ENCODE measurements at regions not wholly inside any gene's neighbourhood (a gene's known extent, or its start where the extent isn't known, plus 50 kb on each side); places are given as distances from the start of the nearest gene placed in this dataset.

DNA sequence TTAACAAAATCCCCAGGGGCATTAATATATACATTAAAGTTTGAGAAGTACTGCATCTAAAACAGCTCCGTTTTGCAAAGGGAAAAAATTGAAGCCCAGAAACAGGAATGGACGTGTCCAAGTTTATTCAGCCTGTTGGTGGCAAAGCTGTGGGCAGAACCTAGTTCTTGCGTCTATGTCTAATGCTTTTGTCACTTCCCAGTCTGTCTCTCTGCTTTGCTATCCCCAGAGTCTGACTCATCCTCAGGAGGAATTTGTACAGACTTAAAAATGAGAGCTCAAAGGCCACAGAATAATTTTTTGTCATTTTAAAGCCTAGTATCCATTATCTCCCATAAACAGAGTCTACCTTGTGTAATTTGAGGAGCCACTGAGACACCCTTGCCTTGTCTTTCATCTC, 330.9 kb upstream of the GRIA1 start:
- Histone ChIP-seq H3K27ac (ENCODE audit: low read depth, low read length) (no peak overlapping the region), H4K20me1 (replicated peaks in 1 of 2; ENCODE audit: control insufficient read depth in 1 of 2, insufficient read depth in 2 of 2, low read length in 2 of 2) (no peaks in the 10 kb centered on the region), H3K4me2 (ENCODE audit: insufficient read depth in 1 of 2, low read depth in 2 of 2, low read length in 2 of 2) (no peak overlapping the region), H2AFZ (ENCODE audit: low read length) (no peak overlapping the region), H3K56ac (replicated peaks; ENCODE audit: insufficient read length, low read depth, low read length) (no peak overlapping the region), H3K27me3 (replicated peaks in 1 of 4; ENCODE audit: control insufficient read depth in 3 of 4, extremely low read depth in 1 of 4, insufficient read depth in 3 of 4, low read length in 3 of 4) (no peaks in the 10 kb centered on the region), H3K14ac (ENCODE audit: insufficient read length) (no peak overlapping the region), H4K91ac (replicated peaks; ENCODE audit: insufficient read length, low read length) (no peak overlapping the region), H2BK20ac (ENCODE audit: low read length) (no peak overlapping the region), H4K5ac (ENCODE audit: insufficient read length, low read depth, low read length) (no peak overlapping the region), H3K4me1 (replicated peaks in 1 of 4; ENCODE audit: control insufficient read depth in 3 of 4, insufficient read depth in 4 of 4, low read length in 3 of 4) (peaks cover 0 to 2% (median 0%) of the 10 kb centered on the region in 4 experiments; a peak in 1 of 7 replicates), H3K23me2 (ENCODE audit: low read depth, low read length) (no peaks in the 10 kb centered on the region), H3K23ac (ENCODE audit: insufficient read length) (no peak overlapping the region), H2BK120ac (replicated peaks; ENCODE audit: low read depth, low read length) (no peak overlapping the region), H4K8ac (ENCODE audit: extremely low read depth, insufficient read depth, low read length) (no peak overlapping the region), H3K9ac (replicated peaks in 1 of 4; ENCODE audit: extremely low read depth in 1 of 4, low read depth in 3 of 4, low read length in 3 of 4) (no peak overlapping the region), H2BK12ac (ENCODE audit: low read depth, low read length) (no peak overlapping the region), H3K18ac (ENCODE audit: extremely low read depth, low read length) (no peak overlapping the region), H2AK5ac (ENCODE audit: low read depth, low read length) (no peak overlapping the region), H3K36me3 (ENCODE audit: control insufficient read depth in 2 of 4, insufficient read depth in 4 of 4, low read length in 3 of 4) (no peaks in the 10 kb centered on the region), H2BK15ac (ENCODE audit: low read length) (no peak overlapping the region), H3K4ac (replicated peaks; ENCODE audit: insufficient read length, low read depth, low read length) (no peak overlapping the region), H3K79me2 (ENCODE audit: control insufficient read depth in 1 of 2, insufficient read depth in 2 of 2, low read length in 2 of 2) (no peaks in the 10 kb centered on the region), H3K79me1 (ENCODE audit: low read depth, low read length) (no peaks in the 10 kb centered on the region), H2BK5ac (ENCODE audit: low read depth, low read length) (no peak overlapping the region), H3K9me3 (ENCODE audit: insufficient read depth in 2 of 2, low read depth in 1 of 2, low read length in 1 of 2) (no peaks in the 10 kb centered on the region), H3K4me3 (ENCODE audit: extremely low read depth in 1 of 4, insufficient read depth in 2 of 4, low read depth in 3 of 4, low read length in 4 of 4) (no peak overlapping the region)
- CTCF ChIA-PET (ENCODE audit: partially characterized antibody): interaction anchor here (3.0 kb wide), 1 partner anchor 11 kb away, joined by 13 read pairs; no protein-coding TSS in a partner anchor
- POLR2A ChIA-PET (ENCODE audit: partially characterized antibody): interaction anchor here (0.6 kb wide), 1 partner anchor 542 kb away, joined by 3 read pairs; no protein-coding TSS in a partner anchor
- DNase-seq (ENCODE audit: low read depth in 1 of 2, low spot score in 2 of 2) (no peak), FAIRE-seq (no peak)
- TF ChIP-seq ATF2 (IDR thresholded peaks at IDR 0.05; ENCODE audit: low read length): no peak
- 56% methylated on average over 3 of the region's 3 CpGs; no CpG with 5 or more reads in 1 of the 2 experiments for WGBS, 2 experiments (ENCODE audit: extremely low coverage in 1 of 2, insufficient coverage in 1 of 2, insufficient read length in 1 of 2, insufficient replicate concordance in 2 of 2, low coverage in 1 of 2, low lambda C conversion rate in 2 of 2, missing lambda C conversion rate in 1 of 2)
